MG63 (cell line): ENCODE measurements at regions not wholly inside any gene's neighbourhood (a gene's known extent, or its start where the extent isn't known, plus 50 kb on each side); places are given as distances from the start of the nearest gene placed in this dataset.

Experiments
- DNase-seq: peaks from one replicate; pipeline ENCODE4 v3.0.0-alpha.2; 2020
- H3K27me3 ChIP-seq: fragments of 250-450 bp; sonication (Bioruptor Pico); 2 replicates; pipeline ENCODE4 v1.5.1; 2020; ENCODE audit warnings: mild to moderate bottlenecking, moderate library complexity
- H3K36me3 ChIP-seq: fragments of 250-450 bp; sonication (Bioruptor Pico); 2 replicates; pipeline ENCODE4 v1.5.1; 2020; ENCODE audit warnings: mild to moderate bottlenecking, moderate library complexity
- H3K4me3 ChIP-seq: fragments of 250-450 bp; sonication (Bioruptor Pico); 2 replicates; pipeline ENCODE4 v1.5.1; 2020; ENCODE audit warnings: mild to moderate bottlenecking, moderate library complexity
- H3K9me3 ChIP-seq: fragments of 250-450 bp; sonication (Bioruptor Pico); 2 replicates; pipeline ENCODE4 v1.5.1; 2020; ENCODE audit warnings: mild to moderate bottlenecking, moderate library complexity

- peaks cover 2% of the 10 kb centered on the region; the same call in 1 of the 2 replicates for H3K9me3 ChIP-seq
- DNase-seq, result no peak
Observed at GRCh38 chr2:163259489-163259888, 420.9 kb upstream of the KCNH7 start.

DNA sequence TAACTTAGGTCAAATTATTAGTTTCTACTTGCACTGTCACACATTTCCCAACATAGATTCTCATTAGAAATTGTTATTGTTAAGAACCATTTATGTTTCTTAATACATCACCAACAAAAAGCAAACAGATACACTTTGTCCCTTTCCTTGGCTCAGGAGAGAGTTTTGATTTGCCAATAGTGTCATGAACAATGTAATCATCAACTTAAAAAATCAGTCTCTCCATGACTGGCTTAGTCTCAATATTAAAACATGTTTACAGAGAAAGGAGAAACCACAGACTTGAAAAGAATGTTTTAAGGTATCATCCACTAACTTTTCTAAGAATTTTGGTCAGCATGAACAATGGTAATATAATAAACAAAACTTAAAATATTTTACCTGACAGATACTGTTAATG, 416.5 kb upstream of the KCNH7 start:
- no peaks in the 10 kb centered on the region for H3K27me3 ChIP-seq
- no peak for DNase-seq
- H3K36me3 ChIP-seq, result no peaks in the 10 kb centered on the region
- no peak overlapping the region for H3K4me3 ChIP-seq
- H3K9me3 ChIP-seq, result no peaks in the 10 kb centered on the region

More at GRCh38 chr2:163259489-163259888, 420.9 kb upstream of the KCNH7 start:
- no peaks in the 10 kb centered on the region for H3K36me3 ChIP-seq
- no peak overlapping the region for H3K4me3 ChIP-seq
- H3K27me3 ChIP-seq, result no peaks in the 10 kb centered on the region

DNA sequence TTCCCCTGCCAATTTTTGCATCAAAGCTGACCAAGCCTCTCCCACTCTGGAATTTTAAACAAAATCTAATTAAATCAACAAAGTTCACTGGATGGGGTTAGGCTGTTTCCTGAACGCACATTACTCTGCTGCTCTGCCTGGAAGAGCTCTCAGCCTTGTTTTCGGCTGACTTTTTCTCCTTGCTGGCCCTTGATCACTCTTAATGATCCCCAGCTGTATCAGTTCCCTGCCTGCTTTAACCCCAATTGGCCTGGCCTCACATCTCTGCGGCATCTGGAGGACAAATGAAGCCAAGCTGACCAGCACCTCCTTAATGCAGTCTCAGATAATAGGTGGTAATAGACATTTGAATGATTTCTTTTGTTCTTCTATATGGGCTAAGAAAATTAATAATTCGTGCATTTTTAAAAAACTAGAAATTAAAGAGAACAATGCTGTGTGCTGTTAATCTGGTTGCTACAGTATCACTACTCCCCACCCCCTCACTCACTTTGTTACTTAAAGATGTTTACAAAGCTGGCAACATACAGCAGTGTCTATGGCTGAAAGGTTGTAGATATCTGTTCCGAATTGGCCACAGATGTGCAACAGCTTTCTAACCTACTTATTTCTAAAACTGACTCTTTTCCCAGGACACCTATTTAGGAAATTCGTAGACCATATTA, 415.2 kb upstream of the KCNH7 start:
- H3K27me3 ChIP-seq, result no peaks in the 10 kb centered on the region
- no peak for DNase-seq
- no peaks in the 10 kb centered on the region for H3K9me3 ChIP-seq
- H3K36me3 ChIP-seq, result no peaks in the 10 kb centered on the region
- H3K4me3 ChIP-seq, result no peak overlapping the region

- H3K4me3 ChIP-seq, result no peak overlapping the region
- H3K27me3 ChIP-seq, result no peaks in the 10 kb centered on the region
- H3K36me3 ChIP-seq, result no peaks in the 10 kb centered on the region
- no peak for DNase-seq
- H3K9me3 ChIP-seq, result no peaks in the 10 kb centered on the region
Observed at GRCh38 chr2:163252199-163252598, 413.6 kb upstream of the KCNH7 start.

DNA sequence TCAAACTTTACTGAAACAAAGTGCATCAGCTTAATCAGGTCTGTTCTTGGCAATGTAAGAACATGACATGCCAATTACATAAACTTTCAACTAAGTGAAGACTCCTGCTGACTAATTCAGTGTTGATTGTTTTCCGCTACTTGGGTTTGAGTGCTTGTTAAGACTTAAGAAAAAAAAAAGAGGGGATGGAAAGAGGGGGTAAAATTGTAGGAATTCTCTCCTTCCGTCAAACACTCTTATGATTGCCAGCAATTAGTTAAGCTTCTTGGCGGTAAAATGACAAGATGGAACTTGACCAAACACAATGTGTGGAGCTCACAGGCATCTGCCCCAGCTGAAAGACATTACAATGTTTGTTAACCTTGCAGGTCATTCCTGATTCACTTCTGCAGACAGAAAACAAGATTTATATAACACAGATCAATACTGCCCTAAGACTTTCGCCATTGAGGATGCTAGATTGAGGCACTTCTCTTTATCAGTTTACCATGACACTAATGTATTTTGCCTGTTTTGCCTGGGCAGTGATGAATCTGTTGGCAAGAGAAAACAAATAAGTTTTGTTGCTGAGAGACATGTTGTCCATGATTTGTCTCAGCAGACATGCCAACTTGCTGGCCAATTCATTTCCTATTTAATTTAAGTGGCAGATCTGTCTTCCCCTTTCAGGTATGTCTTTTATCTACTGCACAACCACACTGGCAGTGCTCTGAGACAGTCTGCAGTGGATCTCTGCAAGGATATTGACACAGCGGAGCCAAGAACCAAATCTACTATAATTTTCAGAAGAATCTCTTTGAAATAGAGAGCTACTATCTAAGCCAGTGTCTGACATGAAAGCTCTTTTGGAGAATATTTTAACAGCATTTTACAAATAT, 410.0 kb upstream of the KCNH7 start:
- H3K27me3 ChIP-seq, result no peaks in the 10 kb centered on the region
- no peak for DNase-seq
- H3K9me3 ChIP-seq, result no peaks in the 10 kb centered on the region
- no peak overlapping the region for H3K4me3 ChIP-seq
- no peaks in the 10 kb centered on the region for H3K36me3 ChIP-seq

DNA sequence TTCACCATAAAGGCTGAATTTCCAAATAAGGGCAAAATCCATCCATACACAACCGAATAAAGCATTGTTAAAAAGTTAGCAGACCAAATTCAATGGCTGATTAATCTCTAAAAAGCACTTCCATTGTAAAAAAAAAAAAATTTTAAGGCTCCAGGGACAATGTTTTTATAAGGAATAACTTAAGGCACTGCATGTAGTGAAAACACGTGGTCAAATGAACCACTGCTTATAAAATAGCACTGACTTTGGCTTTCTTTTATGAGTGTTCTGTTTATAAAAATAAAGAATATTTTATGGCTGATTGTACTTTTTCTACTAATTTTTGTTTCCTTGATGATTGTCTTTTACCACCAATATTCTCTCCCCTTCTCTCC, 409.3 kb upstream of the KCNH7 start:
- no peak for DNase-seq
- no peaks in the 10 kb centered on the region for H3K27me3 ChIP-seq
- H3K4me3 ChIP-seq, result no peak overlapping the region
- H3K36me3 ChIP-seq, result no peaks in the 10 kb centered on the region
- H3K9me3 ChIP-seq, result no peaks in the 10 kb centered on the region

GRCh38 chr2:163247156-163247846, 408.7 kb upstream of the KCNH7 start:
- H3K4me3 ChIP-seq, result no peak overlapping the region
- no peak for DNase-seq
- no peaks in the 10 kb centered on the region for H3K36me3 ChIP-seq
- no peaks in the 10 kb centered on the region for H3K27me3 ChIP-seq
- H3K9me3 ChIP-seq, result no peaks in the 10 kb centered on the region

GRCh38 chr2:163246135-163246534, 407.6 kb upstream of the KCNH7 start:
- Histone ChIP-seq H3K4me3 (no peak overlapping the region), H3K27me3 (no peaks in the 10 kb centered on the region), H3K36me3 (no peaks in the 10 kb centered on the region), H3K9me3 (no peaks in the 10 kb centered on the region)
- no peak for DNase-seq

- Histone ChIP-seq H3K9me3 (no peaks in the 10 kb centered on the region; the same call in 1 of the 2 replicates), H3K36me3 (no peaks in the 10 kb centered on the region), H3K27me3 (no peaks in the 10 kb centered on the region), H3K4me3 (no peak overlapping the region)
- DNase-seq, result no peak
Observed at GRCh38 chr2:163236553-163236952, 398.0 kb upstream of the KCNH7 start.

GRCh38 chr2:163231666-163232065, 393.1 kb upstream of the KCNH7 start:
- Histone ChIP-seq H3K9me3 (no peaks in the 10 kb centered on the region; the same call in 1 of the 2 replicates), H3K36me3 (no peaks in the 10 kb centered on the region), H3K4me3 (no peak overlapping the region), H3K27me3 (no peaks in the 10 kb centered on the region)
- DNase-seq, result no peak

DNA sequence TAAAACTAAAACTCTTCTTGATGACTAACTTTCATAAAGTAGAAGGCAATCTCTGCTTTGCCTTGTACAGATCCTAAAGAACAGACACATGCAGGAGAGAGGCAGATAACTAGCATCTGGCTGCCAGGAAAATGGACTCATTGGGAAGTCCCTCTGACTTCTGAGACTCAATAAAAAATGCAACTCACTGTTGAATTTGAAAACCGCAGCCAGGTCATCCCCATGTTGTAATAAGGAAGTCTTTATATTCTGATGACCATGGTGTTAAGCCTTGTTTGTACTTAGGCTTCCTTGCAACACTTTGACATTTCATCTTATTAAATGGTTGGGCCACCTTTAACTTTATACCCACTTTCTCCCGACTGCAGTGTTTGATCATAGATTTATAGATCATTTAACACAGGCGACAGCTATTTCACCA, 375.1 kb upstream of the KCNH7 start:
- no peaks in the 10 kb centered on the region for H3K27me3 ChIP-seq
- DNase-seq, result no peak
- H3K4me3 ChIP-seq, result no peak overlapping the region
- no peaks in the 10 kb centered on the region for H3K36me3 ChIP-seq
- H3K9me3 ChIP-seq, result no peaks in the 10 kb centered on the region

DNA sequence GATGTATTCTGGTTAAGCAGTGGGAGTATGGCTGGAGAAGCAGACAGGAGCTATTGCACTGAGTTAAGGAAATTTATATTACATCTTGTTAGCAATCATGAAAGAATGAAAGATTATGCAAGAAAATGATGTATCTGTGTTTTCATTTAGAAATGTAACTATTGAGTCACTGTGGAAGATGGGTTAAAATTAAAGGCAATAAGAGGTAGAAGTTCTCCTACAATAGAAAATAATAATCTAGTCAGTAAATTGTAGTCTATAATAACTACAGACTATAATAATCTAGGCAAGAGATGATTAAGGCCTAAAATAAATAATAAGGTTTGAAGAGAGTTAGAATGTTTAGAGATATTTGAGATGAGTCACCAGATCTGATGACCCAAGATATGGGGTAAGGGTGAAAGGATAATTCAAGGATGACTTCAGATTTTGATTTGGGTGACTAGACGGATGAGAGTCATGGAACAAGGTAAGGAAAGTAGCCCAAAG, 371.9 kb upstream of the KCNH7 start:
- Histone ChIP-seq H3K4me3 (no peak overlapping the region), H3K36me3 (no peaks in the 10 kb centered on the region), H3K27me3 (no peaks in the 10 kb centered on the region), H3K9me3 (no peaks in the 10 kb centered on the region)
- no peak for DNase-seq

- H3K27me3 ChIP-seq, result no peaks in the 10 kb centered on the region
- H3K9me3 ChIP-seq, result no peaks in the 10 kb centered on the region
- H3K36me3 ChIP-seq, result no peaks in the 10 kb centered on the region
- no peak overlapping the region for H3K4me3 ChIP-seq
- no peak for DNase-seq
Observed at GRCh38 chr2:163207693-163208370, 369.3 kb upstream of the KCNH7 start.

DNA sequence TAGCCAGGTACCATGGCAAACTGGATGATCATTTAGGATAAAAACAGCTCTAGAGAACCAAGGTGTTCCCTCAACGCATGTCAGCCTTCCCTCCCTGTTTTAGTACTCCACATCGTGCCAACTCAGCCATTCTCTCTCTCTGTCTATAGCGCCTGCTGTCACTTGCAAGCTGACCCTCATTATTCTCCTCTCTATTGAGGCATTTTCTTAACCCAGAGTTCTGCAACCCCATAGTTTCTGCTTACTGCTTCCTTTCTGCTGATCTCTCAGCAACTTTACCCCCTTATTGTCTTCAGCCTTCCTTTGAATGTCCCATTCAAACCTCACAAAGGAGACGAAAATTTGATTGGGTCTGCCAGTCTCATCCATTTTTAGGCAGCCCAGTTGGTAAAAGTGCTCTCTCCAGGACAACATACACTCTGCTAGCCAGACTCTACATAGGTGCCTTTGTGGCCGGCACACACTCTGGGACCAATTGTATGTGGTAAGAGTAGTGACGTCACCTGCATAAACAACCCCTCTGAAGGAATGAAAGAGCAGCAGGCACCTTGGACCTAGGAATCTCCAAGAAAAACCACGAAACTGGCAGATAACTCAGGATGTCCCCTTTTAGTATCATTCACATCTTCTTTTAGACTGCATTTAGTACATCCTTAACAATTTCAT, 367.2 kb upstream of the KCNH7 start:
- Histone ChIP-seq H3K36me3 (no peaks in the 10 kb centered on the region), H3K27me3 (no peaks in the 10 kb centered on the region), H3K4me3 (no peak overlapping the region), H3K9me3 (no peaks in the 10 kb centered on the region)
- DNase-seq, result no peak

DNA sequence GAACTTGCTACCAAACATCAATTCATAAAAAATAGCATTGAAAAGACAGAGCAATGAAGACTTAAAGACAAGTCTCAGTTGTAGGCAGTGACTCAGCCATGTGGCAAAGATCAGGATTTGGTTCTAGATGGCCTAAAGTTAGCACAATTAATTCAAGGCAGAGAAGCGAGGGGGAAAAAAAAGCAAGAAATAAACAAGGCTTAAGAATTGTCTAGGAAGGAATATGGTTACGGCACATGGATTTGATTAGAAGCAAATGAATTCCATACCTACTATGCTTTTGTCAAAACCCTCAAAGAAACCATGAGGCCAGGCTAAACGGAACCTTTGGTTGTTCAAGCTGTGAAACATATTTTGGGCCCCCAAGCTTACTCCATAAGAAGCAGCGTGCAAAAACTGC, 362.2 kb upstream of the KCNH7 start:
- no peaks in the 10 kb centered on the region for H3K36me3 ChIP-seq
- H3K9me3 ChIP-seq, result no peaks in the 10 kb centered on the region
- no peak overlapping the region for H3K4me3 ChIP-seq
- H3K27me3 ChIP-seq, result no peaks in the 10 kb centered on the region
- DNase-seq, result no peak

DNA sequence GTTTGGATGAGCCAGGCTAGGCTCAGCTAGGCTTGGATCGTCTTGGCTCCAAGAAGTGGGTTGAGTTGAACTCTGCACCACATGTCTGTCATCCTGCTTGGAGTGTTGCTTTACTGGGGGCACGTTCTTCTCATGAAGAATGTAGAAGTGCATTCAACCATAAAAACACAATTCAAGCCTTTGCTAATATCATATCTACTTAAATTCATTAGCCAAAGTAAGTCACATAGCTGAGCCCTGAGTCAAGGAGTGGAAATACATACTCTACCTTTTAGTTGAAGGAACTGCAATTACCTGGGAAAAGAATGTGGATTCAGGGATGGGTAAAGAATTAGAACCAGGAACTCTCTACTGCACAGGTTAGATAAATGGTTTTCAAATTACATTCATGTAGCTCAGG, 360.4 kb upstream of the KCNH7 start:
- no peak for DNase-seq
- Histone ChIP-seq H3K36me3 (no peaks in the 10 kb centered on the region), H3K4me3 (no peak overlapping the region), H3K9me3 (no peaks in the 10 kb centered on the region), H3K27me3 (no peaks in the 10 kb centered on the region)
